MM.1S (cell line): ENCODE measurements at regions not wholly inside any gene's neighbourhood (a gene's known extent, or its start where the extent isn't known, plus 50 kb on each side); places are given as distances from the start of the nearest gene placed in this dataset.
"Not testable (repeated sequence)": the region's sequence is repeated elsewhere in the genome, so short reads cannot be mapped to it uniquely, and the experiment has no call there.

Experiments used
- DNase-seq: peaks from one replicate; pipeline ENCODE4 v3.0.0-alpha.2; 2015
- H2AFZ ChIP-seq: fragments of 300-600 bp; sonication (generic); 2 replicates; pipeline ENCODE4 v1.6.0; 2016; ENCODE audit warnings: antibody characterized with exemption, low read length
- H3F3A ChIP-seq: fragments of 300-600 bp; sonication (generic); 2 replicates; pipeline ENCODE4 v1.6.1; 2016; ENCODE audit warnings: mild to moderate bottlenecking, antibody characterized with exemption, low read length, moderate library complexity, mixed read lengths; ENCODE audit not compliant: insufficient read depth
- H3K27ac ChIP-seq: fragments of 300-600 bp; sonication (generic); 2 replicates; pipeline ENCODE4 v1.5.1; 2016; ENCODE audit warnings: mild to moderate bottlenecking, low read length
- H3K27me3 ChIP-seq: fragments of 300-600 bp; sonication (generic); replicated peaks from 2 replicates; pipeline ENCODE4 v1.6.0; 2016; ENCODE audit warnings: low read length; ENCODE audit not compliant: insufficient read depth
- H3K36me3 ChIP-seq: fragments of 300-600 bp; sonication (generic); replicated peaks from 2 replicates; pipeline ENCODE4 v1.6.1; 2016; ENCODE audit warnings: mild to moderate bottlenecking, low read length, mixed read lengths; ENCODE audit not compliant: insufficient read depth
- H3K4me1 ChIP-seq: fragments of 300-600 bp; sonication (generic); 2 replicates; pipeline ENCODE4 v1.6.1; 2016; ENCODE audit warnings: low read length, mixed read lengths
- H3K4me2 ChIP-seq: fragments of 300-600 bp; sonication (generic); 2 replicates; pipeline ENCODE4 v1.6.0; 2016; ENCODE audit warnings: low read depth, low read length
- H3K4me3 ChIP-seq: fragments of 300-600 bp; sonication (generic); 2 replicates; pipeline ENCODE4 v1.5.1; 2016; ENCODE audit warnings: low read length, mixed read lengths
- H3K79me2 ChIP-seq: fragments of 300-600 bp; sonication (generic); 2 replicates; pipeline ENCODE4 v1.6.1; 2016; ENCODE audit warnings: mixed run types, low read length, mixed read lengths
- H3K9ac ChIP-seq: fragments of 300-600 bp; sonication (generic); 2 replicates; pipeline ENCODE4 v1.6.1; 2016; ENCODE audit warnings: low read length, mixed read lengths
- H3K9me2 ChIP-seq: fragments of 300-600 bp; sonication (generic); replicated peaks from 2 replicates; pipeline ENCODE4 v1.6.1; 2016; ENCODE audit warnings: mild to moderate bottlenecking, low read length, mixed read lengths; ENCODE audit not compliant: insufficient read depth
- H3K9me3 ChIP-seq: fragments of 300-600 bp; sonication (generic); replicated peaks from 2 replicates; pipeline ENCODE4 v1.6.1; 2016; ENCODE audit warnings: mild to moderate bottlenecking, low read length, mixed read lengths; ENCODE audit not compliant: insufficient read depth
- H4K20me1 ChIP-seq: fragments of 300-600 bp; sonication (generic); 2 replicates; pipeline ENCODE4 v1.6.1; 2016; ENCODE audit warnings: mild to moderate bottlenecking, low read length, moderate library complexity, mixed read lengths; ENCODE audit not compliant: insufficient read depth
- EZH2 ChIP-seq: fragments of 300-600 bp; sonication (generic); optimal IDR thresholded peaks from 2 replicates; pipeline ENCODE3; 2017; ENCODE audit warnings: low read depth, mild to moderate bottlenecking, antibody characterized with exemption, low read length, mixed read lengths
- EZH2phosphoT487 ChIP-seq: fragments of 300-600 bp; sonication (generic); IDR thresholded peaks from 2 replicates; pipeline ENCODE4 v1.6.1; 2018; ENCODE audit warnings: antibody characterized with exemption, low read length
- TF ChIP-seq, protein P1 (sequence below): fragments of 300-600 bp; sonication (generic); IDR thresholded peaks from 2 replicates; pipeline ENCODE4 v1.5.1; 2016; ENCODE audit warnings: antibody characterized with exemption, low read length, mixed read lengths

DNA sequence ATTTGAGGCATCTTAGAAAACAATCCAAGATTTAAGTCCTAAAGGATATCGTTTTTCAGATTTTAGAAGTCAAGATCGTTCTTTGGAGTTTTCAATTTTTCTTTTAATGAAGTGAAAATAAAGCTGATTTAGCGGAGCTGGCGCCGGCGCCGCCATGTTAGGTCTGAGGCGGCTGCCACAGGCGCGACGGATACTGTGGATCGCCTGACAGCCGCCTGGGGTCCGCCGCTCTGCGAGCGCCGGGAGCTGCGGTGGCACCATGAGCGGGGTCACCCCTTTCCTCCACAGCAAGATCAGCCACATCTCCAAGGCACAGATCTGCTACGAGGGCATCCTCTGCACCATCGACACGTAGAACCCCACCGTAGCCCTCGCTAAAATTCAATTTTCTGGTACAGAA lies 247.2 kb downstream of the GJA1 start:
- no peaks in the 10 kb centered on the region for H3K9me3 ChIP-seq
- H3K27ac ChIP-seq, result no peak overlapping the region
- no peak overlapping the region for H3K4me2 ChIP-seq
- H3K27me3 ChIP-seq, result no peaks in the 10 kb centered on the region
- no peaks in the 10 kb centered on the region for H3K4me1 ChIP-seq
- no peaks in the 10 kb centered on the region for H4K20me1 ChIP-seq
- H3K4me3 ChIP-seq, result no peak overlapping the region
- H3K36me3 ChIP-seq, result no peaks in the 10 kb centered on the region
- H3K79me2 ChIP-seq, result no peaks in the 10 kb centered on the region
- no peak overlapping the region for H2AFZ ChIP-seq
- DNase-seq, result no peak
- no peak for TF ChIP-seq EZH2
- no peak for TF ChIP-seq EZH2phosphoT487
- TF ChIP-seq, protein P1, sequence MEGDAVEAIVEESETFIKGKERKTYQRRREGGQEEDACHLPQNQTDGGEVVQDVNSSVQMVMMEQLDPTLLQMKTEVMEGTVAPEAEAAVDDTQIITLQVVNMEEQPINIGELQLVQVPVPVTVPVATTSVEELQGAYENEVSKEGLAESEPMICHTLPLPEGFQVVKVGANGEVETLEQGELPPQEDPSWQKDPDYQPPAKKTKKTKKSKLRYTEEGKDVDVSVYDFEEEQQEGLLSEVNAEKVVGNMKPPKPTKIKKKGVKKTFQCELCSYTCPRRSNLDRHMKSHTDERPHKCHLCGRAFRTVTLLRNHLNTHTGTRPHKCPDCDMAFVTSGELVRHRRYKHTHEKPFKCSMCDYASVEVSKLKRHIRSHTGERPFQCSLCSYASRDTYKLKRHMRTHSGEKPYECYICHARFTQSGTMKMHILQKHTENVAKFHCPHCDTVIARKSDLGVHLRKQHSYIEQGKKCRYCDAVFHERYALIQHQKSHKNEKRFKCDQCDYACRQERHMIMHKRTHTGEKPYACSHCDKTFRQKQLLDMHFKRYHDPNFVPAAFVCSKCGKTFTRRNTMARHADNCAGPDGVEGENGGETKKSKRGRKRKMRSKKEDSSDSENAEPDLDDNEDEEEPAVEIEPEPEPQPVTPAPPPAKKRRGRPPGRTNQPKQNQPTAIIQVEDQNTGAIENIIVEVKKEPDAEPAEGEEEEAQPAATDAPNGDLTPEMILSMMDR, result no peak
- H3K9me2 ChIP-seq, result no peaks in the 10 kb centered on the region
- no peak overlapping the region for H3K9ac ChIP-seq
- H3F3A ChIP-seq, result no peaks in the 10 kb centered on the region

DNA sequence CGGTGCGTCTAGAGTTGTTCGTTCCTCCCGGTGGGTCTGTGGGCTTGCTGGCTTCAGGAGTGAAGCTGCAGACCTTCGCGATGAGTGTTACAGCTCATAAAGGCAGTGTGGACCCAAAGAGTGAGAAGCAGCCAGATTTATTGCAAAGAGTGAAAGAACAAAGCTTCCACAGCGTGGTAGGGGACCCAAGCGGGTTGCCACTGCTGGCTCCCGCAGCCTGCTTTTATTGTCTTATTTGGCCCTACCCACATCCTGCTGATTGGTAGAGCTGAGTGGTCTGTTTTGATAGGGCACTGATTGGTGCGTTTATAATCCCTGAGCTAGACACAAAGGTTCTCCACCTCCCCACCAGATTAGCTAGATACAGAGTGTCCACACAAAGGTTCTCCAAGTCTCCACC lies 250.4 kb downstream of the GJA1 start:
- not testable (repeated sequence) for H3K9me2 ChIP-seq, H4K20me1 ChIP-seq, H2AFZ ChIP-seq, H3K4me3 ChIP-seq, H3K4me1 ChIP-seq, H3K36me3 ChIP-seq, H3K27ac ChIP-seq, H3K4me2 ChIP-seq, H3K27me3 ChIP-seq, H3F3A ChIP-seq, H3K9me3 ChIP-seq, DNase-seq, H3K79me2 ChIP-seq, H3K9ac ChIP-seq

DNA sequence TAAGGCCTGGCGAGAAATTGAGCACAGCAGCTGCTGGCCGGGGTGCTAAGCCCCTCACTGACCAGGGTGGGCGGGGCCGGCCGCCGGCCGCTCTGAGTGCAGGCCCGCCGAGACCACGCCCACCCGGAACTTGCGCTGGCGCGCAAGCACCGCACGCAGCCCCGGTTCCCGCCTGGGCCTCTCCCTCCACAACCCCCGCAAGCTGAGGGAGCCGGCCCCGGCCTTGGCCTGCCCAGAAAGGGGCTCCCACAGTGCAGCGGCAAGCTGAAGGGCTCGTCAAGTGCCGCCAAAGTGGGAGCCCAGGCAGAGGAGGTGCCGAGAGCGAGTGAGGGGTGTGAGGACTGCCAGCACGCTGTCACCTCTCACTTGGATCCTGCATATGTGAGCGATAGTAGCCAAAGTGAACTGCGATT lies 251.2 kb downstream of the GJA1 start:
- Histone ChIP-seq H2AFZ (no peak overlapping the region), H3K4me2 (no peak overlapping the region), H3K79me2 (no peaks in the 10 kb centered on the region), H3K27ac (no peak overlapping the region), H3K9me3 (no peaks in the 10 kb centered on the region), H3K4me3 (no peak overlapping the region), H3K4me1 (no peaks in the 10 kb centered on the region), H4K20me1 (no peaks in the 10 kb centered on the region), H3K9ac (no peak overlapping the region), H3K27me3 (no peaks in the 10 kb centered on the region), H3K36me3 (no peaks in the 10 kb centered on the region), H3K9me2 (no peaks in the 10 kb centered on the region), H3F3A (no peaks in the 10 kb centered on the region)
- no peak for DNase-seq
- TF ChIP-seq EZH2phosphoT487, result no peak
- TF ChIP-seq, protein P1, result no peak
- no peak for TF ChIP-seq EZH2

DNA sequence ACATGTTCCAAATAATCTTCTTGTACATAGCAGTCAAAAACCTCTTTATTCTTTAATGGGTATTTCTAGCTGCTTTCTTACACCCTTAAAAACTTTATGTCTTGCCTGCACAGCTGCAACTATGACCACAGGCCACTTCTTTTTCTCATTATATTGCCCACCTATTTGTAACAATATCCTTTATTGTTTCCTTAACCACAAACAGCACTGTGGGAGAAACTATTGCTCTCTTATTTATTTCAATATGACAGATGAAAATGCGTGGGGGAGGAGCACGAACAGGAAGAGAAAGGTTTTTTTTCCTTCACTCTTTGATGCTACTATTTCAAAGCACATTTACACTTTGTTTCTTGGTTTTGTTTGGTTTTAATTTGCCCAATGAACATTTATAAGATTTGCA lies 253.5 kb downstream of the GJA1 start:
- TF ChIP-seq, protein P1, result no peak
- no peak for TF ChIP-seq EZH2
- Histone ChIP-seq H2AFZ (no peak overlapping the region), H3K4me2 (no peak overlapping the region)

More for the DNA sequence above, 253.5 kb downstream of the GJA1 start:
- H3K9me3 ChIP-seq, result no peaks in the 10 kb centered on the region
- H3K36me3 ChIP-seq, result no peaks in the 10 kb centered on the region
- no peaks in the 10 kb centered on the region for H4K20me1 ChIP-seq
- no peaks in the 10 kb centered on the region for H3K4me1 ChIP-seq
- H3K4me3 ChIP-seq, result no peak overlapping the region
- H3K27ac ChIP-seq, result no peak overlapping the region
- H3K79me2 ChIP-seq, result no peaks in the 10 kb centered on the region
- no peak overlapping the region for H3K9ac ChIP-seq
- H3K27me3 ChIP-seq, result no peaks in the 10 kb centered on the region
- no peak for DNase-seq
- H3K9me2 ChIP-seq, result no peaks in the 10 kb centered on the region
- H3F3A ChIP-seq, result no peaks in the 10 kb centered on the region
